Lower leg skin (tissue), 4 donors: ENCODE measurements at regions not wholly inside any gene's neighbourhood (a gene's known extent, or its start where the extent isn't known, plus 50 kb on each side); places are given as distances from the start of the nearest gene placed in this dataset.
A peak's percentile ranks its signal among the peaks of the same experiment; 100 is the strongest.

Source experiments
- DNase-seq, 2 donors: peaks; one replicate each; pipeline ENCODE4 v3.0.0-alpha.2; 2019; ENCODE audit warnings: low spot score in 2 of 2
- H3K4me3 ChIP-seq: fragments of 200-600 bp; sonication (generic); 2 replicates; pipeline ENCODE4 v1.5.1; 2017; ENCODE audit warnings: mild to moderate bottlenecking, low read depth; ENCODE audit not compliant: poor library complexity, severe bottlenecking
- POLR2A ChIP-seq, 2 donors: fragments of 450-650 bp; IDR thresholded peaks; one replicate each; pipeline ENCODE4 v1.6.1; 2016 to 2017; ENCODE audit warnings: antibody characterized with exemption in 2 of 2, mild to moderate bottlenecking in 1 of 2, moderate library complexity in 1 of 2
- WGBS, 2 donors: methylation state at CpG; one replicate each; pipeline ENCODE4 v1.1.5; 2018; 5-methylcytosine and 5-hydroxymethylcytosine counted together
- intact Hi-C: fragments of 100-400 bp; cut with DNase I; formaldehyde crosslinking; loops from one replicate; pipeline ENCODE4 v1.15.0; 2023; ENCODE audit warnings: low total_unique reads
- TF ChIP-seq, protein P1 (sequence below), 3 donors: fragments of 450-650 bp; IDR thresholded peaks; one replicate each; pipeline ENCODE4 v1.5.1; 2016; ENCODE audit warnings: antibody characterized with exemption in 3 of 3, mild to moderate bottlenecking in 3 of 3, moderate library complexity in 2 of 3

GRCh38 chr18:45408218-45408617 is 207.1 kb upstream of the SLC14A2 start:
- no peak overlapping the region for H3K4me3 ChIP-seq
- intact Hi-C loops = no loop called here
- TF ChIP-seq, protein P1, sequence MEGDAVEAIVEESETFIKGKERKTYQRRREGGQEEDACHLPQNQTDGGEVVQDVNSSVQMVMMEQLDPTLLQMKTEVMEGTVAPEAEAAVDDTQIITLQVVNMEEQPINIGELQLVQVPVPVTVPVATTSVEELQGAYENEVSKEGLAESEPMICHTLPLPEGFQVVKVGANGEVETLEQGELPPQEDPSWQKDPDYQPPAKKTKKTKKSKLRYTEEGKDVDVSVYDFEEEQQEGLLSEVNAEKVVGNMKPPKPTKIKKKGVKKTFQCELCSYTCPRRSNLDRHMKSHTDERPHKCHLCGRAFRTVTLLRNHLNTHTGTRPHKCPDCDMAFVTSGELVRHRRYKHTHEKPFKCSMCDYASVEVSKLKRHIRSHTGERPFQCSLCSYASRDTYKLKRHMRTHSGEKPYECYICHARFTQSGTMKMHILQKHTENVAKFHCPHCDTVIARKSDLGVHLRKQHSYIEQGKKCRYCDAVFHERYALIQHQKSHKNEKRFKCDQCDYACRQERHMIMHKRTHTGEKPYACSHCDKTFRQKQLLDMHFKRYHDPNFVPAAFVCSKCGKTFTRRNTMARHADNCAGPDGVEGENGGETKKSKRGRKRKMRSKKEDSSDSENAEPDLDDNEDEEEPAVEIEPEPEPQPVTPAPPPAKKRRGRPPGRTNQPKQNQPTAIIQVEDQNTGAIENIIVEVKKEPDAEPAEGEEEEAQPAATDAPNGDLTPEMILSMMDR (IDR thresholded peaks at IDR 0.05) = no peak
- no peak for TF ChIP-seq POLR2A (IDR thresholded peaks at IDR 0.05)
- no peak for DNase-seq
- 80 to 87% methylated on average over 1 of the region's 1 CpG for WGBS, 2 donors

DNA sequence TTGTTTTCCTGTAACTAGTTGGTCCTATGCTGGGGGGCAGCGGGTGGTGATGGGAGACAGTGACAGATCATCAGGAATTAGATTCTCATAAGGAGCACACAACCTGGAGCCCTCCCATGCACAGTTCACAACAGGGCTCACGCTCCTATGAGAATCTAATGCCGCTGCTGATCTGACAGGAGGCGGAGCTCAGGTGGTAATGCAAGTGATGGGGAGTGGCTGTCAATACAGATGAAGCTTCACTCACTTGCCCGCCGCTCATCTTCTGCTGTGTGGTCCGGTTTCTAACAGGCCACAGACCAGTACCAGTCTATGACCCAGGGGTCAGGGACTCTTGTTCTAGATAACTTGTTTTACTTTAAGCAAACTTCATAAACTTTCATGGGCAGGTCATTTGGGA is 205.3 kb upstream of the SLC14A2 start:
- WGBS, 2 donors = 88 to 97% methylated on average over 7 of the region's 7 CpGs
- TF ChIP-seq, protein P1 (IDR thresholded peaks at IDR 0.05) = no peak
- intact Hi-C loops = no loop called here
- no peak overlapping the region for H3K4me3 ChIP-seq
- DNase-seq = no peak

DNA sequence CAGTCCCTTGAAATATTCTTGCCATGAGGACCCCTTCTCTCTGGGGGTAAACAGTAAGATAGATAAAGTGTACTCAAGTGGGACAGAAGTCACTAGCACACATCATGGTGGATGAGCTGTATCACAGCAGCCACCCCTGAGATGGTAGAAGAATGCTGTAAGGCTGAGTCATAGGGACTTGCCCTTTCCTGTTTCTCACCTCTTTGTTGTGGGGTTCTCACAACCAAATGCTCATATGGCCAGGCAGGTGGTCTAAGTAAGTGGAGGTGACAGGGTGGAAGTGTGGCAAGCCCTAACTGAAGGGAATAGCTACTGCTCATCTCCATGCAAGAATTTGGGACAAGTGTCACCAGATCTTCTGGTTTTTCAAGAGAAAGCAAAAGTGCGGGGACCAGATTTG is 202.7 kb upstream of the SLC14A2 start:
- WGBS, 2 donors = 84 to 88% methylated on average over 1 of the region's 1 CpG
- DNase-seq = no peak
- TF ChIP-seq, protein P1 (IDR thresholded peaks at IDR 0.05) = no peak
- no peak for TF ChIP-seq POLR2A (IDR thresholded peaks at IDR 0.05)
- intact Hi-C loops = no loop called here
- H3K4me3 ChIP-seq = no peak overlapping the region

DNA sequence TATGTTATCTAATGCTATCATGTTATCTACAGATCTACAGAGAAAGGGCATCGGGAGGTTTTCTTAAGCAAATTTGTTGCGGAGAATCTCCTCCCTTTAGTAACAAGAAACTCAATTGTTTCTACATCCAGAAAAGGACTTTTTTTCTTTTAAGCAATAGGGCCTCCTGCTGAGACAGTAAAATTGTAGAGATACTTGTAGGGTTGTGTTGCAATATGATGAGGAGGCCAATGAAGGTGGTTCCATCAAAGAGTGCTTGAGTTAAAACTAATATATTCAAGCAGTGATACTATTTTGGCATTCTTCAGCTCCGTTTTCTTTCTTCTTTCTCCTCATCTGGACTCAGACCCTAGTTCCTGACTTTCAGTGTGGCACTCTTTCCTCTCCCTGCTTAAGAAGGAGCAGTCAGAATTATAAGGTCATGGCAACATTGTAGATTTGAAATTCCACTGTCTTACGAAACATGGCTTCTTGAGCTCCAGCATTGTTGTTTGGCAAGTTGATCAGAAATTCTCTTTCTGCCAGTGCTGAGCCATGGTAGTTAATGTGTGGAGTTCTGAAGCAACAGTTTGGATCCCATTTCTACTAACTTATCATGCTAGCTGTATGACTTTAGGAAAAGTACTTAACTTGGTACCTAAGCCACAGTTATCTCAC is 202.0 kb upstream of the SLC14A2 start:
- DNase-seq = peak in 1 of 2 donors; percentile 19
- H3K4me3 ChIP-seq = no peak overlapping the region
- TF ChIP-seq POLR2A (IDR thresholded peaks at IDR 0.05) = no peak
- TF ChIP-seq, protein P1 (IDR thresholded peaks at IDR 0.05) = no peak
- WGBS, 2 donors = 66 to 73% methylated on average over 4 of the region's 4 CpGs
- intact Hi-C loops = no loop called here

DNA sequence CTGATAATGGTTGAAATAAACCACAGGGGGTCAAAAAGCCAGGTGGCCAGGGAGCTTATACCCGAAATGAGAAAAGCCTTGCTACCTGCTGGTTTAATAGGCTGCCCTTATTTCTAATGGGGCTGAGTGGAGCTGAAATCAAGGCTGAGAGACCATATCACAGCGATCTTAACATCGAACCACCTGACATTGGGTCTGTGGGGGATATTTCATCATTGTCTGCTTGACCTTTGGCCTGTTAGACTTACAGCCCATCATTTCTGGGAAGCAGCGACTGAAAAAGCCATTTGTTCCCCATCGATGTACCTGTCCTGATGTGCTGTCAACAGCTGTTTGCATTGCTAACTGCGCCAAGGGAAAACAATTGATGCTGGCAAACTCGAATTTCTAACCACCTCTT is 199.7 kb upstream of the SLC14A2 start:
- TF ChIP-seq POLR2A (IDR thresholded peaks at IDR 0.05) = no peak
- TF ChIP-seq, protein P1 (IDR thresholded peaks at IDR 0.05) = no peak
- DNase-seq = no peak
- intact Hi-C loops = no loop called here
- H3K4me3 ChIP-seq = no peak overlapping the region
- WGBS, 2 donors = 64 to 66% methylated on average over 7 of the region's 7 CpGs

GRCh38 chr18:45416168-45416567 is 199.1 kb upstream of the SLC14A2 start:
- intact Hi-C loops = no loop called here
- 38 to 41% methylated on average over 5 of the region's 5 CpGs for WGBS, 2 donors
- no peak overlapping the region for H3K4me3 ChIP-seq
- no peak for DNase-seq
- TF ChIP-seq, protein P1 (IDR thresholded peaks at IDR 0.05) = no peak
- no peak for TF ChIP-seq POLR2A (IDR thresholded peaks at IDR 0.05)
